B cell (primary cell): ENCODE measurements at regions not wholly inside any gene's neighbourhood (a gene's known extent, or its start where the extent isn't known, plus 50 kb on each side); places are given as distances from the start of the nearest gene placed in this dataset. TPM values are rescaled to one million over a fixed set of nuclear protein-coding genes. Genes with fewer than 3 reads are reported as not detected.

ENCODE experiments used
- ATAC-seq: fragments of 200-7000 bp; cut with Tn5 transposase; one replicate; pipeline ENCODE4 v1.10.0; 2021; ENCODE audit warnings: low read depth, mild to moderate bottlenecking, moderate number of reproducible peaks, moderate library complexity
- CTCF ChIA-PET: fragments of 350-600 bp; sonication (Branson Sonifier 250); formaldehyde crosslinking; loops from one replicate; lab custom pipeline; 2021; ENCODE audit warnings: antibody characterized with exemption, inconsistent platforms; lab: Charles Lee
- POLR2A ChIA-PET: fragments of 350-600 bp; sonication (Branson Sonifier 250); formaldehyde crosslinking; loops from one replicate; lab custom pipeline; 2021; ENCODE audit warnings: antibody characterized with exemption; lab: Charles Lee
- DNase-seq: peaks from one replicate; pipeline ENCODE4 v3.0.0; 2013
- H2AFZ ChIP-seq: 2 replicates; pipeline ENCODE4 v1.6.1; 2012; ENCODE audit warnings: mild to moderate bottlenecking, low read depth, low read length; ENCODE audit not compliant: insufficient read depth, poor library complexity, severe bottlenecking
- H3K27ac ChIP-seq, 2 donors: 1 replicate in 1 of 2; 2 replicates in 1 of 2; pipeline ENCODE4 v1.5.1; 2012 to 2013; ENCODE audit warnings: low read length in 2 of 2, mild to moderate bottlenecking in 2 of 2, moderate library complexity in 1 of 2
- H3K27me3 ChIP-seq, 4 experiments: fragments of 200-600 bp in 1 of 4; sonication (generic) in 1 of 4; replicated peaks in 1 of 4; 1 replicate in 2 of 4; 2 replicates in 2 of 4; pipeline versions ENCODE4 v1.6.1 to v1.7.0; 2013 to 2016; ENCODE audit warnings: low read length in 3 of 4, mild to moderate bottlenecking in 2 of 4, mixed read lengths in 1 of 4, moderate library complexity in 1 of 4; ENCODE audit not compliant: insufficient read depth in 4 of 4, control insufficient read depth in 3 of 4; ENCODE audit errors: control extremely low read depth in 1 of 4
- H3K36me3 ChIP-seq, 2 experiments: replicated peaks in 1 of 2; 1 replicate in 1 of 2; 2 replicates in 1 of 2; pipeline versions ENCODE4 v1.6.1 to v1.7.1; 2013; ENCODE audit warnings: low read length in 1 of 2; ENCODE audit not compliant: insufficient read depth in 2 of 2, control insufficient read depth in 1 of 2; ENCODE audit errors: control extremely low read depth in 1 of 2, extremely low read depth in 1 of 2
- H3K4me1 ChIP-seq, 2 donors: fragments of 200-600 bp in 1 of 2; sonication (generic) in 1 of 2; 1 replicate in 1 of 2; 2 replicates in 1 of 2; pipeline versions ENCODE4 v1.5.1 to v1.6.1; 2013 to 2017; ENCODE audit warnings: low read length in 2 of 2; ENCODE audit not compliant: control insufficient read depth in 2 of 2, insufficient read depth in 2 of 2
- H3K4me2 ChIP-seq: replicated peaks from 2 replicates; pipeline ENCODE3; 2012; ENCODE audit warnings: mild to moderate bottlenecking, low read depth, low read length; ENCODE audit not compliant: poor library complexity, severe bottlenecking
- H3K4me3 ChIP-seq, 5 experiments: fragments of 200-600 bp in 1 of 5; sonication (generic) in 1 of 5; 1 replicate in 3 of 5; 2 replicates in 2 of 5; pipeline versions ENCODE4 v1.5.1 to v1.7.0; 2011 to 2016; ENCODE audit warnings: low read length in 4 of 5, mild to moderate bottlenecking in 4 of 5, low read depth in 2 of 5, control low read depth in 1 of 5, moderate library complexity in 1 of 5; ENCODE audit not compliant: insufficient read depth in 1 of 5; ENCODE audit errors: control extremely low read depth in 1 of 5, extremely low read depth in 1 of 5
- H3K79me2 ChIP-seq: fragments of 200-600 bp; sonication (generic); one replicate; pipeline ENCODE4 v1.6.0; 2016; ENCODE audit warnings: low read length; ENCODE audit not compliant: control insufficient read depth, insufficient read depth
- H3K9ac ChIP-seq: fragments of 200-600 bp; sonication (generic); 2 replicates; pipeline ENCODE4 v1.6.1; 2017; ENCODE audit warnings: mild to moderate bottlenecking, low read length, moderate library complexity
- H3K9me3 ChIP-seq, 3 donors: one replicate each; pipeline versions ENCODE4 v1.6.1 to v1.7.1; 2013; ENCODE audit warnings: low read length in 2 of 3; ENCODE audit not compliant: control insufficient read depth in 2 of 3, insufficient read depth in 1 of 3; ENCODE audit errors: control extremely low read depth in 1 of 3
- H4K20me1 ChIP-seq: 2 replicates; pipeline ENCODE4 v1.6.0; 2012; ENCODE audit warnings: mild to moderate bottlenecking, low read length; ENCODE audit not compliant: insufficient read depth, control insufficient read depth, poor library complexity, severe bottlenecking
- H3K27ac Mint-ChIP-seq: one replicate; pipeline ENCODE4 v1.8.0; 2021; ENCODE audit warnings: mixed read lengths
- H3K27me3 Mint-ChIP-seq: one replicate; pipeline ENCODE4 v1.8.0; 2021; ENCODE audit warnings: mixed read lengths
- H3K4me1 Mint-ChIP-seq: one replicate; pipeline ENCODE4 v1.8.0; 2021; ENCODE audit warnings: mixed read lengths
- H3K4me3 Mint-ChIP-seq: one replicate; pipeline ENCODE4 v1.8.0; 2021; ENCODE audit warnings: mixed read lengths
- H3K9me3 Mint-ChIP-seq: one replicate; pipeline ENCODE4 v1.8.0; 2022; ENCODE audit warnings: mixed read lengths; ENCODE audit not compliant: insufficient read depth
- EZH2 ChIP-seq: IDR thresholded peaks from 2 replicates; pipeline ENCODE4 v1.6.1; 2012; ENCODE audit warnings: borderline replicate concordance, low read depth, mild to moderate bottlenecking, moderate library complexity, low read length; ENCODE audit not compliant: insufficient read depth, poor library complexity, severe bottlenecking
- WGBS: methylation state at CpG from one replicate; pipeline ENCODE4 v1.1.5; 2013; ENCODE audit warnings: missing lambda C conversion rate; ENCODE audit not compliant: insufficient coverage; 5-methylcytosine and 5-hydroxymethylcytosine counted together
- intact Hi-C: fragments of 100-400 bp; cut with micrococcal nuclease; formaldehyde crosslinking; loops from one replicate; pipeline ENCODE4 v1.10.0; 2022
- small RNA-seq: library from RNA; depleted of rRNA; stranded (forward); fragments of <200 nt; gene quantifications from one replicate; pipeline ENCODE3, GENCODE V24; 2012; ENCODE audit warnings: low replicate concordance, low read depth; ENCODE audit not compliant: insufficient read length
- TF ChIP-seq, protein P1 (sequence below): fragments of 200-600 bp; IDR thresholded peaks from one replicate; pipeline ENCODE4 v1.8.0; 2022; ENCODE audit warnings: antibody characterized with exemption, mild to moderate bottlenecking

DNA sequence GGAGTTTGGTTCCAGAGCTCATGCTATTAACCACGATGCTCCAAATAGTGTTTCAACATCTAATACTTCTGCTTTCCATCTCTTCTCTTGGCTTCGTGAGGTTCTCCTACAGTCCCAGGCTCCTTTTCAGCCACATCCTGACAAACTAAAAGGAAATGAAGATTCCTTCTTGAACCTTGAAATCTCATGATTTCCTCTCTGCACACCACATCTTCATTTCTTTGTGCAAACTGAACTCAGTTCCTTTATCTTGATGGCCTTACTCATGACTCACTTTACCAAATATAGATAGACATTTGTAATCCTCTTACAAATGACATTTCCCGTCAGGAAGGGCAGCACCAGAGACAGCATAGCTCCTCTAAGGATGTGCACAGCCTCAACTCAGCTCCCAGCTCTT, 50.0 kb upstream of the ITGA4 start:
- H3K9me3 ChIP-seq = peaks cover 0 to 5% (median 0%) of the 10 kb centered on the region in 3 donors
- H3K36me3 ChIP-seq = no peaks in the 10 kb centered on the region
- H3K9me3 Mint-ChIP-seq = no peaks in the 10 kb centered on the region
- no peak for TF ChIP-seq EZH2
- TF ChIP-seq, protein P1, sequence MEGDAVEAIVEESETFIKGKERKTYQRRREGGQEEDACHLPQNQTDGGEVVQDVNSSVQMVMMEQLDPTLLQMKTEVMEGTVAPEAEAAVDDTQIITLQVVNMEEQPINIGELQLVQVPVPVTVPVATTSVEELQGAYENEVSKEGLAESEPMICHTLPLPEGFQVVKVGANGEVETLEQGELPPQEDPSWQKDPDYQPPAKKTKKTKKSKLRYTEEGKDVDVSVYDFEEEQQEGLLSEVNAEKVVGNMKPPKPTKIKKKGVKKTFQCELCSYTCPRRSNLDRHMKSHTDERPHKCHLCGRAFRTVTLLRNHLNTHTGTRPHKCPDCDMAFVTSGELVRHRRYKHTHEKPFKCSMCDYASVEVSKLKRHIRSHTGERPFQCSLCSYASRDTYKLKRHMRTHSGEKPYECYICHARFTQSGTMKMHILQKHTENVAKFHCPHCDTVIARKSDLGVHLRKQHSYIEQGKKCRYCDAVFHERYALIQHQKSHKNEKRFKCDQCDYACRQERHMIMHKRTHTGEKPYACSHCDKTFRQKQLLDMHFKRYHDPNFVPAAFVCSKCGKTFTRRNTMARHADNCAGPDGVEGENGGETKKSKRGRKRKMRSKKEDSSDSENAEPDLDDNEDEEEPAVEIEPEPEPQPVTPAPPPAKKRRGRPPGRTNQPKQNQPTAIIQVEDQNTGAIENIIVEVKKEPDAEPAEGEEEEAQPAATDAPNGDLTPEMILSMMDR = no peak
- no peak overlapping the region for H3K4me3 ChIP-seq
- no peak for DNase-seq
- POLR2A ChIA-PET = no interaction called here
- WGBS = 46% methylated on average over 2 of the region's 3 CpGs
- peaks cover 78% of the 10 kb centered on the region for H3K4me1 Mint-ChIP-seq
- no peak overlapping the region for H2AFZ ChIP-seq
- CTCF ChIA-PET = interaction anchor here (1.2 to 2.3 kb wide), 3 partner anchors 10 to 103 kb away, joined by 3 to 7 read pairs (median 6); no protein-coding TSS in a partner anchor
- no peak overlapping the region for H3K4me3 Mint-ChIP-seq
- H3K4me2 ChIP-seq = no peak overlapping the region
- H3K79me2 ChIP-seq = no peaks in the 10 kb centered on the region
- H3K27ac Mint-ChIP-seq = no peak overlapping the region
- no peak for ATAC-seq
- no peaks in the 10 kb centered on the region for H4K20me1 ChIP-seq
- H3K4me1 ChIP-seq = peaks cover 45 to 46% of the 10 kb centered on the region in 2 donors
- no peaks in the 10 kb centered on the region for H3K27me3 Mint-ChIP-seq
- intact Hi-C loops = no loop called here
- H3K27ac ChIP-seq = no peak overlapping the region
- H3K27me3 ChIP-seq = no peaks in the 10 kb centered on the region
- no peak overlapping the region for H3K9ac ChIP-seq

Small RNA genes in the stretch of these regions (small RNA-seq; reads per million reads assigned to genes)
- not detected for gene MIR4437
